Liver (tissue), 8 donors: ENCODE measurements at regions not wholly inside any gene's neighbourhood (a gene's known extent, or its start where the extent isn't known, plus 50 kb on each side); places are given as distances from the start of the nearest gene placed in this dataset.

ENCODE experiments used
- DNase-seq: peaks from one replicate; pipeline ENCODE4 v3.0.0-alpha.2; 2017; ENCODE audit warnings: low spot score
- H3K27ac ChIP-seq, 2 donors: one replicate each; pipeline ENCODE4 v1.7.0; 2013; ENCODE audit warnings: inconsistent platforms in 2 of 2, low read length in 2 of 2, control low read depth in 1 of 2, low read depth in 1 of 2, mild to moderate bottlenecking in 1 of 2
- H3K27me3 ChIP-seq, 4 donors: one replicate each; pipeline versions ENCODE4 v1.6.1 to v1.7.0; 2013; ENCODE audit warnings: low read length in 3 of 4, inconsistent platforms in 1 of 4, mild to moderate bottlenecking in 1 of 4, moderate library complexity in 1 of 4; ENCODE audit not compliant: control insufficient read depth in 4 of 4, insufficient read depth in 4 of 4
- H3K36me3 ChIP-seq, 4 donors: one replicate each; pipeline versions ENCODE4 v1.6.1 to v1.7.0; 2013; ENCODE audit warnings: low read length in 3 of 4, mild to moderate bottlenecking in 3 of 4, low read depth in 1 of 4, moderate library complexity in 1 of 4; ENCODE audit not compliant: control insufficient read depth in 4 of 4, insufficient read depth in 3 of 4
- H3K4me1 ChIP-seq, 4 donors: one replicate each; pipeline versions ENCODE4 v1.6.1 to v1.7.0; 2013; ENCODE audit warnings: low read length in 3 of 4, mild to moderate bottlenecking in 3 of 4, moderate library complexity in 1 of 4; ENCODE audit not compliant: control insufficient read depth in 4 of 4, insufficient read depth in 4 of 4
- H3K4me3 ChIP-seq, 3 donors: one replicate each; pipeline versions ENCODE4 v1.6.1 to v1.7.0; 2013; ENCODE audit warnings: low read length in 3 of 3, control low read depth in 1 of 3, low read depth in 1 of 3, mild to moderate bottlenecking in 1 of 3
- H3K9ac ChIP-seq, 2 donors: one replicate each; pipeline ENCODE4 v1.7.0; 2013; ENCODE audit warnings: low read length in 2 of 2, mild to moderate bottlenecking in 2 of 2, moderate library complexity in 2 of 2, control low read depth in 1 of 2, low read depth in 1 of 2
- H3K9me3 ChIP-seq, 4 donors: one replicate each; pipeline versions ENCODE4 v1.6.1 to v1.7.0; 2013; ENCODE audit warnings: low read length in 3 of 4; ENCODE audit not compliant: control insufficient read depth in 4 of 4
- EGR1 ChIP-seq, 2 donors: IDR thresholded peaks; 2 replicates each; pipeline ENCODE4 v1.6.1; 2016 to 2018; ENCODE audit warnings: antibody characterized with exemption in 2 of 2, low read depth in 2 of 2
- FOXA1 ChIP-seq: IDR thresholded peaks from 2 replicates; pipeline ENCODE4 v1.6.1; 2016; ENCODE audit warnings: antibody characterized with exemption
- FOXA2 ChIP-seq: IDR thresholded peaks from 2 replicates; pipeline ENCODE4 v1.6.1; 2016; ENCODE audit warnings: antibody characterized with exemption
- GABPA ChIP-seq, 2 donors: IDR thresholded peaks in 1 of 2; conservative IDR thresholded peaks in 1 of 2; 2 replicates each; pipeline ENCODE4 v1.6.1; 2016; ENCODE audit warnings: antibody characterized with exemption in 2 of 2, mild to moderate bottlenecking in 1 of 2, moderate library complexity in 1 of 2
- HNF4G ChIP-seq: IDR thresholded peaks from 2 replicates; pipeline ENCODE4 v1.6.1; 2016; ENCODE audit warnings: antibody characterized with exemption
- JUND ChIP-seq, 2 donors: IDR thresholded peaks; 2 replicates each; pipeline ENCODE4 v1.6.1; 2016; ENCODE audit warnings: antibody characterized with exemption in 2 of 2
- NR2F2 ChIP-seq: IDR thresholded peaks from 2 replicates; pipeline ENCODE4 v1.6.1; 2016; ENCODE audit warnings: antibody characterized with exemption
- RAD21 ChIP-seq, 2 donors: IDR thresholded peaks; 2 replicates each; pipeline ENCODE4 v1.6.1; 2016; ENCODE audit warnings: antibody characterized with exemption in 2 of 2, mild to moderate bottlenecking in 2 of 2
- SP1 ChIP-seq: IDR thresholded peaks from 2 replicates; pipeline ENCODE4 v1.6.1; 2018; ENCODE audit warnings: antibody characterized with exemption, mild to moderate bottlenecking
- WGBS: extraction: QIAGEN DNeasy Blood & Tissue Kit; methylation state at CpG from one replicate; pipeline ENCODE4 v1.1.7; 2013; 5-methylcytosine and 5-hydroxymethylcytosine counted together
- TF ChIP-seq, protein P1 (sequence below): IDR thresholded peaks from 2 replicates; pipeline ENCODE4 v1.6.1; 2016; ENCODE audit warnings: antibody characterized with exemption
- TF ChIP-seq, protein P2 (sequence below): fragments of 150-350 bp; IDR thresholded peaks from 2 replicates; pipeline ENCODE4 v1.5.1; 2017; ENCODE audit warnings: improper control_type of control experiment, low read depth, low read length; ENCODE audit not compliant: missing input control
- TF ChIP-seq, protein P3 (sequence below): IDR thresholded peaks from 2 replicates; pipeline ENCODE4 v1.6.1; 2016; ENCODE audit warnings: antibody characterized with exemption
- TF ChIP-seq, protein P4 (sequence below): IDR thresholded peaks from 2 replicates; pipeline ENCODE4 v1.6.1; 2016; ENCODE audit warnings: antibody characterized with exemption, mild to moderate bottlenecking
- donor health status: healthy.
- donor health status: healthy.
- donor health status: healthy.
- donor health status: healthy.
- donor health status: healthy.

- Histone ChIP-seq H3K9me3 (no peaks in the 10 kb centered on the region), H3K27me3 (no peaks in the 10 kb centered on the region), H3K27ac (no peak overlapping the region), H3K36me3 (no peaks in the 10 kb centered on the region), H3K4me3 (no peak overlapping the region), H3K9ac (no peak overlapping the region), H3K4me1 (no peaks in the 10 kb centered on the region)
- TF ChIP-seq RAD21 (IDR thresholded peaks at IDR 0.05) (no peak), GABPA (IDR thresholded peaks at IDR 0.05 in 1 of 2, conservative IDR thresholded peaks at IDR 0.05 in 1 of 2) (no peak), HNF4G (no peak), SP1 (no peak)
- TF ChIP-seq, protein P1, sequence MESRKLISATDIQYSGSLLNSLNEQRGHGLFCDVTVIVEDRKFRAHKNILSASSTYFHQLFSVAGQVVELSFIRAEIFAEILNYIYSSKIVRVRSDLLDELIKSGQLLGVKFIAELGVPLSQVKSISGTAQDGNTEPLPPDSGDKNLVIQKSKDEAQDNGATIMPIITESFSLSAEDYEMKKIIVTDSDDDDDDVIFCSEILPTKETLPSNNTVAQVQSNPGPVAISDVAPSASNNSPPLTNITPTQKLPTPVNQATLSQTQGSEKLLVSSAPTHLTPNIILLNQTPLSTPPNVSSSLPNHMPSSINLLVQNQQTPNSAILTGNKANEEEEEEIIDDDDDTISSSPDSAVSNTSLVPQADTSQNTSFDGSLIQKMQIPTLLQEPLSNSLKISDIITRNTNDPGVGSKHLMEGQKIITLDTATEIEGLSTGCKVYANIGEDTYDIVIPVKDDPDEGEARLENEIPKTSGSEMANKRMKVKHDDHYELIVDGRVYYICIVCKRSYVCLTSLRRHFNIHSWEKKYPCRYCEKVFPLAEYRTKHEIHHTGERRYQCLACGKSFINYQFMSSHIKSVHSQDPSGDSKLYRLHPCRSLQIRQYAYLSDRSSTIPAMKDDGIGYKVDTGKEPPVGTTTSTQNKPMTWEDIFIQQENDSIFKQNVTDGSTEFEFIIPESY: no peak
- TF ChIP-seq, protein P2, sequence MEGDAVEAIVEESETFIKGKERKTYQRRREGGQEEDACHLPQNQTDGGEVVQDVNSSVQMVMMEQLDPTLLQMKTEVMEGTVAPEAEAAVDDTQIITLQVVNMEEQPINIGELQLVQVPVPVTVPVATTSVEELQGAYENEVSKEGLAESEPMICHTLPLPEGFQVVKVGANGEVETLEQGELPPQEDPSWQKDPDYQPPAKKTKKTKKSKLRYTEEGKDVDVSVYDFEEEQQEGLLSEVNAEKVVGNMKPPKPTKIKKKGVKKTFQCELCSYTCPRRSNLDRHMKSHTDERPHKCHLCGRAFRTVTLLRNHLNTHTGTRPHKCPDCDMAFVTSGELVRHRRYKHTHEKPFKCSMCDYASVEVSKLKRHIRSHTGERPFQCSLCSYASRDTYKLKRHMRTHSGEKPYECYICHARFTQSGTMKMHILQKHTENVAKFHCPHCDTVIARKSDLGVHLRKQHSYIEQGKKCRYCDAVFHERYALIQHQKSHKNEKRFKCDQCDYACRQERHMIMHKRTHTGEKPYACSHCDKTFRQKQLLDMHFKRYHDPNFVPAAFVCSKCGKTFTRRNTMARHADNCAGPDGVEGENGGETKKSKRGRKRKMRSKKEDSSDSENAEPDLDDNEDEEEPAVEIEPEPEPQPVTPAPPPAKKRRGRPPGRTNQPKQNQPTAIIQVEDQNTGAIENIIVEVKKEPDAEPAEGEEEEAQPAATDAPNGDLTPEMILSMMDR: no peak
- TF ChIP-seq, protein P3, sequence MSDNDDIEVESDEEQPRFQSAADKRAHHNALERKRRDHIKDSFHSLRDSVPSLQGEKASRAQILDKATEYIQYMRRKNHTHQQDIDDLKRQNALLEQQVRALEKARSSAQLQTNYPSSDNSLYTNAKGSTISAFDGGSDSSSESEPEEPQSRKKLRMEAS: no peak
- no peak for DNase-seq
These were observed 287.8 kb upstream of the KITLG start for GRCh38 chr12:88868050-88868449.

GRCh38 chr12:88867510-88867909, 287.2 kb upstream of the KITLG start:
- no peaks in the 10 kb centered on the region for H3K9me3 ChIP-seq
- whole genome bisulfite sequencing: 86% methylated on average over 2 of the region's 2 CpGs
- no peak for TF ChIP-seq RAD21 (IDR thresholded peaks at IDR 0.05)
- no peak for TF ChIP-seq SP1
- TF ChIP-seq, protein P2: no peak
- TF ChIP-seq, protein P1: no peak
- TF ChIP-seq JUND (IDR thresholded peaks at IDR 0.05): no peak
- TF ChIP-seq, protein P4, sequence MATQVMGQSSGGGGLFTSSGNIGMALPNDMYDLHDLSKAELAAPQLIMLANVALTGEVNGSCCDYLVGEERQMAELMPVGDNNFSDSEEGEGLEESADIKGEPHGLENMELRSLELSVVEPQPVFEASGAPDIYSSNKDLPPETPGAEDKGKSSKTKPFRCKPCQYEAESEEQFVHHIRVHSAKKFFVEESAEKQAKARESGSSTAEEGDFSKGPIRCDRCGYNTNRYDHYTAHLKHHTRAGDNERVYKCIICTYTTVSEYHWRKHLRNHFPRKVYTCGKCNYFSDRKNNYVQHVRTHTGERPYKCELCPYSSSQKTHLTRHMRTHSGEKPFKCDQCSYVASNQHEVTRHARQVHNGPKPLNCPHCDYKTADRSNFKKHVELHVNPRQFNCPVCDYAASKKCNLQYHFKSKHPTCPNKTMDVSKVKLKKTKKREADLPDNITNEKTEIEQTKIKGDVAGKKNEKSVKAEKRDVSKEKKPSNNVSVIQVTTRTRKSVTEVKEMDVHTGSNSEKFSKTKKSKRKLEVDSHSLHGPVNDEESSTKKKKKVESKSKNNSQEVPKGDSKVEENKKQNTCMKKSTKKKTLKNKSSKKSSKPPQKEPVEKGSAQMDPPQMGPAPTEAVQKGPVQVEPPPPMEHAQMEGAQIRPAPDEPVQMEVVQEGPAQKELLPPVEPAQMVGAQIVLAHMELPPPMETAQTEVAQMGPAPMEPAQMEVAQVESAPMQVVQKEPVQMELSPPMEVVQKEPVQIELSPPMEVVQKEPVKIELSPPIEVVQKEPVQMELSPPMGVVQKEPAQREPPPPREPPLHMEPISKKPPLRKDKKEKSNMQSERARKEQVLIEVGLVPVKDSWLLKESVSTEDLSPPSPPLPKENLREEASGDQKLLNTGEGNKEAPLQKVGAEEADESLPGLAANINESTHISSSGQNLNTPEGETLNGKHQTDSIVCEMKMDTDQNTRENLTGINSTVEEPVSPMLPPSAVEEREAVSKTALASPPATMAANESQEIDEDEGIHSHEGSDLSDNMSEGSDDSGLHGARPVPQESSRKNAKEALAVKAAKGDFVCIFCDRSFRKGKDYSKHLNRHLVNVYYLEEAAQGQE: no peak
- no peak for TF ChIP-seq FOXA2
- TF ChIP-seq NR2F2: no peak
- TF ChIP-seq, protein P3: no peak
- TF ChIP-seq FOXA1: no peak
- no peak for TF ChIP-seq HNF4G
- TF ChIP-seq EGR1 (IDR thresholded peaks at IDR 0.05; ENCODE audit: low read depth in 2 of 2): no peak
- H3K27ac ChIP-seq: no peak overlapping the region
- no peaks in the 10 kb centered on the region for H3K4me1 ChIP-seq
- no peak overlapping the region for H3K9ac ChIP-seq
- no peak for DNase-seq
- no peaks in the 10 kb centered on the region for H3K36me3 ChIP-seq
- no peak overlapping the region for H3K4me3 ChIP-seq
- H3K27me3 ChIP-seq: no peaks in the 10 kb centered on the region
